ENCODE measurements at regions not wholly inside any gene's neighbourhood (a gene's known extent, or its start where the extent isn't known, plus 50 kb on each side); places are given as distances from the start of the nearest gene placed in this dataset.

DNA sequence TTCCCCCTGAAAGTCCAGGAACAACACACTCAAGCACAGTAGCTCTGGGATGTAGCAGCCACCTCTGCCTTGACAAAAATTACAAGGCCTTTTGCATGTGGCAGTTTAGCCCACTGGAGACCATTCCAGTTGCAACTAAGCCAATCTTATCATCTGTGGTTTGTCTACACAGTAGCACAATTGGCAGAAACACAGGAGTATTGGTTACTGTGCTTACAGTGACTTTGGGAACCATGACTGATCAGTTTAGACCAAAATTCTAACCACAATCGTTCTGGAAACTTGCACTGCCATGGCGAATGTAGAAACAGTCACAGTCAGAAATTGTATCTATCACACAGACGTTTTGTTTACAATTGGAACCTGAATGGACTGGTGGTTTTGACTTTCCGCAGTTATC lies 403.7 kb upstream of the MEIS1 start:
- TF ChIP-seq, protein P1, sequence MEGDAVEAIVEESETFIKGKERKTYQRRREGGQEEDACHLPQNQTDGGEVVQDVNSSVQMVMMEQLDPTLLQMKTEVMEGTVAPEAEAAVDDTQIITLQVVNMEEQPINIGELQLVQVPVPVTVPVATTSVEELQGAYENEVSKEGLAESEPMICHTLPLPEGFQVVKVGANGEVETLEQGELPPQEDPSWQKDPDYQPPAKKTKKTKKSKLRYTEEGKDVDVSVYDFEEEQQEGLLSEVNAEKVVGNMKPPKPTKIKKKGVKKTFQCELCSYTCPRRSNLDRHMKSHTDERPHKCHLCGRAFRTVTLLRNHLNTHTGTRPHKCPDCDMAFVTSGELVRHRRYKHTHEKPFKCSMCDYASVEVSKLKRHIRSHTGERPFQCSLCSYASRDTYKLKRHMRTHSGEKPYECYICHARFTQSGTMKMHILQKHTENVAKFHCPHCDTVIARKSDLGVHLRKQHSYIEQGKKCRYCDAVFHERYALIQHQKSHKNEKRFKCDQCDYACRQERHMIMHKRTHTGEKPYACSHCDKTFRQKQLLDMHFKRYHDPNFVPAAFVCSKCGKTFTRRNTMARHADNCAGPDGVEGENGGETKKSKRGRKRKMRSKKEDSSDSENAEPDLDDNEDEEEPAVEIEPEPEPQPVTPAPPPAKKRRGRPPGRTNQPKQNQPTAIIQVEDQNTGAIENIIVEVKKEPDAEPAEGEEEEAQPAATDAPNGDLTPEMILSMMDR (IDR thresholded peaks at IDR 0.05): no peak
- no peak for TF ChIP-seq ZFX (IDR thresholded peaks at IDR 0.05; ENCODE audit: borderline replicate concordance)
